ENCODE measurements at regions not wholly inside any gene's neighbourhood (a gene's known extent, or its start where the extent isn't known, plus 50 kb on each side); places are given as distances from the start of the nearest gene placed in this dataset.

DNA sequence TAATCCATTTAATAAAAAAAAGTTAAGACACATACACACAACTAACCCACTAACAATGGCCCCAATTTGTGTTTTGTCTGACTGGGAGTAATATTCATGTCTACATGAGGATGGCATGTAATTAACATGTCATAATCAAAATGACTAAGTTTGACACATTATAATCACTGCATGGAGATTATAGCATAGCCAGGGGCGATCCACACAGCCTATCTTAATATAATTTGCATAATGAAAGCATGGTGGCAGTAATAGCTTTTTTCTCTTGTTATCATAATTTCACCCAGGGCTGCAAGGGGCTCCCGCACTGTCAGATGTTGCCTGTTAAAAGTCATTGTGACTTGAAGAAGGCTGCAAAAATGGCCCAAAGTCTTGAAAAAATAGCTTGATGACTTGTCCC is 243.7 kb downstream of the SMAD2 start:
- Histone ChIP-seq H3K4me1 (peaks cover 14% of the 10 kb centered on the region), H3K9ac (no peak overlapping the region), H4K20me1 (ENCODE audit: low read depth) (no peaks in the 10 kb centered on the region), H3K79me2 (ENCODE audit: low read depth) (no peaks in the 10 kb centered on the region), H3K27me3 (no peaks in the 10 kb centered on the region), H3K36me3 (no peaks in the 10 kb centered on the region), H3K4me2 (no peak overlapping the region), H3K4me3 (no peak overlapping the region), H3K27ac (no peak overlapping the region), H3F3A (ENCODE audit: low read depth) (no peaks in the 10 kb centered on the region), H3K9me3 (ENCODE audit: low read depth) (no peaks in the 10 kb centered on the region), H2AFZ (replicated peaks) (no peak overlapping the region)
- DNase-seq (ENCODE audit: low spot score), result no peak
- H3K27ac Mint-ChIP-seq, result no peak overlapping the region
- H3K9me3 Mint-ChIP-seq, result no peaks in the 10 kb centered on the region
- TF ChIP-seq, protein P1, sequence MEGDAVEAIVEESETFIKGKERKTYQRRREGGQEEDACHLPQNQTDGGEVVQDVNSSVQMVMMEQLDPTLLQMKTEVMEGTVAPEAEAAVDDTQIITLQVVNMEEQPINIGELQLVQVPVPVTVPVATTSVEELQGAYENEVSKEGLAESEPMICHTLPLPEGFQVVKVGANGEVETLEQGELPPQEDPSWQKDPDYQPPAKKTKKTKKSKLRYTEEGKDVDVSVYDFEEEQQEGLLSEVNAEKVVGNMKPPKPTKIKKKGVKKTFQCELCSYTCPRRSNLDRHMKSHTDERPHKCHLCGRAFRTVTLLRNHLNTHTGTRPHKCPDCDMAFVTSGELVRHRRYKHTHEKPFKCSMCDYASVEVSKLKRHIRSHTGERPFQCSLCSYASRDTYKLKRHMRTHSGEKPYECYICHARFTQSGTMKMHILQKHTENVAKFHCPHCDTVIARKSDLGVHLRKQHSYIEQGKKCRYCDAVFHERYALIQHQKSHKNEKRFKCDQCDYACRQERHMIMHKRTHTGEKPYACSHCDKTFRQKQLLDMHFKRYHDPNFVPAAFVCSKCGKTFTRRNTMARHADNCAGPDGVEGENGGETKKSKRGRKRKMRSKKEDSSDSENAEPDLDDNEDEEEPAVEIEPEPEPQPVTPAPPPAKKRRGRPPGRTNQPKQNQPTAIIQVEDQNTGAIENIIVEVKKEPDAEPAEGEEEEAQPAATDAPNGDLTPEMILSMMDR (IDR thresholded peaks at IDR 0.05), result no peak
- TF ChIP-seq EZH2 (IDR thresholded peaks at IDR 0.05), result no peak
- TF ChIP-seq EZH2phosphoT487 (IDR thresholded peaks at IDR 0.05), result no peak
- H3K27me3 Mint-ChIP-seq (ENCODE audit: insufficient read depth, low read depth), result no peaks in the 10 kb centered on the region
- H3K36me3 Mint-ChIP-seq, result no peaks in the 10 kb centered on the region
- peaks cover 14% of the 10 kb centered on the region for H3K4me1 Mint-ChIP-seq
- H3K4me3 Mint-ChIP-seq, result no peak overlapping the region

GRCh38 chr18:47683774-47684173 is 246.7 kb downstream of the SMAD2 start:
- no peak overlapping the region for H3K9ac ChIP-seq
- no peaks in the 10 kb centered on the region for H3K36me3 ChIP-seq
- no peak overlapping the region for H3K4me3 Mint-ChIP-seq
- no peak for TF ChIP-seq EZH2phosphoT487 (IDR thresholded peaks at IDR 0.05)
- TF ChIP-seq EZH2 (IDR thresholded peaks at IDR 0.05), result no peak
- TF ChIP-seq, protein P1 (IDR thresholded peaks at IDR 0.05), result no peak
- H3K27ac Mint-ChIP-seq, result no peak overlapping the region
- no peaks in the 10 kb centered on the region for H3K79me2 ChIP-seq (ENCODE audit: low read depth)
- no peaks in the 10 kb centered on the region for H3F3A ChIP-seq (ENCODE audit: low read depth)
- no peak overlapping the region for H3K4me2 ChIP-seq
- H3K9me3 ChIP-seq (ENCODE audit: low read depth), result no peaks in the 10 kb centered on the region
- DNase-seq (ENCODE audit: low spot score), result no peak
- no peaks in the 10 kb centered on the region for H3K4me1 Mint-ChIP-seq
- H3K27me3 Mint-ChIP-seq (ENCODE audit: insufficient read depth, low read depth), result no peaks in the 10 kb centered on the region
- peaks cover under 1% of the 10 kb centered on the region for H3K4me1 ChIP-seq
- no peaks in the 10 kb centered on the region for H3K9me3 Mint-ChIP-seq
- H3K36me3 Mint-ChIP-seq, result no peaks in the 10 kb centered on the region
- H3K27ac ChIP-seq, result no peak overlapping the region
- H3K27me3 ChIP-seq, result no peaks in the 10 kb centered on the region
- no peaks in the 10 kb centered on the region for H4K20me1 ChIP-seq (ENCODE audit: low read depth)
- H3K4me3 ChIP-seq, result no peak overlapping the region
- no peak overlapping the region for H2AFZ ChIP-seq (replicated peaks)

DNA sequence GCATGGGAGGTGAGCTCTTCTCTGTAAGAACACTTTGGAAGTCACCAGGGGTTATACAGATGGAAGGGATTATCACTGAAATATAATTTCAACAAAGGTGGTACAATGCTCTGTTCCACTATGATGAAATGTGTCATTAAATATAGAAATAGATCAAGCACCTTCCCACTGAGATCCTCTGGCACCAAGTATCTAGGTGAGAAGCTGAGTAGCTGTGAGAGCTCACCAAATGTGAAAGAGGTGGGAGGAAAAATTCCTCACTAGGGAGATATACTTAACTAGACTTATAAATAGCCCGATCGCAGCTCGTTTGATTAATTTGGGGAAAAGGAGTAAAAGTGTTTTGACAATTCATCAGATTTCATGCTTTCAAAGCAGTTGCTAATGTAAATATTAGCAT is 247.6 kb downstream of the SMAD2 start:
- H3K36me3 ChIP-seq, result no peaks in the 10 kb centered on the region
- no peak overlapping the region for H3K4me2 ChIP-seq

More for the DNA sequence above, 247.6 kb downstream of the SMAD2 start:
- H3K79me2 ChIP-seq (ENCODE audit: low read depth), result no peaks in the 10 kb centered on the region
- no peaks in the 10 kb centered on the region for H3K9me3 ChIP-seq (ENCODE audit: low read depth)
- Mint-ChIP-seq H3K9me3 (no peaks in the 10 kb centered on the region), H3K36me3 (no peaks in the 10 kb centered on the region), H3K27ac (no peak overlapping the region), H3K27me3 (ENCODE audit: insufficient read depth, low read depth) (no peaks in the 10 kb centered on the region), H3K4me3 (no peak overlapping the region), H3K4me1 (no peaks in the 10 kb centered on the region)
- H2AFZ ChIP-seq (replicated peaks), result no peak overlapping the region
- no peak for TF ChIP-seq EZH2 (IDR thresholded peaks at IDR 0.05)
- TF ChIP-seq, protein P1 (IDR thresholded peaks at IDR 0.05), result no peak
- no peak for TF ChIP-seq EZH2phosphoT487 (IDR thresholded peaks at IDR 0.05)
- no peaks in the 10 kb centered on the region for H3F3A ChIP-seq (ENCODE audit: low read depth)
- no peaks in the 10 kb centered on the region for H3K27me3 ChIP-seq
- no peak overlapping the region for H3K27ac ChIP-seq
- no peaks in the 10 kb centered on the region for H3K4me1 ChIP-seq
- no peak for DNase-seq (ENCODE audit: low spot score)
- no peak overlapping the region for H3K4me3 ChIP-seq
- H3K9ac ChIP-seq, result no peak overlapping the region
- no peaks in the 10 kb centered on the region for H4K20me1 ChIP-seq (ENCODE audit: low read depth)
